Astrocyte (in vitro differentiated cells and primary cell): ENCODE measurements at regions not wholly inside any gene's neighbourhood (a gene's known extent, or its start where the extent isn't known, plus 50 kb on each side); places are given as distances from the start of the nearest gene placed in this dataset.

Experiments
- EZH2 ChIP-seq: IDR thresholded peaks from 2 replicates; pipeline ENCODE4 v1.6.1; 2012; ENCODE audit warnings: mild to moderate bottlenecking, low read length, inconsistent platforms; ENCODE audit not compliant: insufficient read depth
- TF ChIP-seq, protein P1 (sequence below): IDR thresholded peaks from 2 replicates; pipeline ENCODE4 v1.5.1; 2011; ENCODE audit warnings: low read depth, mild to moderate bottlenecking, inconsistent platforms, low read length, moderate library complexity; ENCODE audit not compliant: insufficient read depth

DNA sequence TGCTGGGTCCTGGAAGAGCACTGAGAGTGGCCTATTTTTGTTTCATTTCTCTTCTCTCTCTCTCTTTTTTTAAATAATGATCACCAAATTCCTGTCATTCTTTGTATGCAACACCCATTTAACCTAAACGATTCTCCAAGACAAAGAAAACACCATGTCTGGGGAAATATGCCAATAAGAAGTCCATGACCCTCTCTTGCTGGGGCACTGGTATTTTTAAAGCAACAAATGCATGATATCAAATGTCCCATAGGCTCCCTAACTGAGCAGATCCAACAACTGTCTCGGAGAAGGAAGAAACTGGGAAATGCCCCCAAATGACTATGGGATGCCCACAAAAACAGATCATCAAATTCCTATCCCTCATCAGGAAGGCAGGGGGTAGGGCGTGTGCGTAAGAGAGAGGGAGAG lies 567.4 kb downstream of the CCDC171 start:
- TF ChIP-seq, protein P1, sequence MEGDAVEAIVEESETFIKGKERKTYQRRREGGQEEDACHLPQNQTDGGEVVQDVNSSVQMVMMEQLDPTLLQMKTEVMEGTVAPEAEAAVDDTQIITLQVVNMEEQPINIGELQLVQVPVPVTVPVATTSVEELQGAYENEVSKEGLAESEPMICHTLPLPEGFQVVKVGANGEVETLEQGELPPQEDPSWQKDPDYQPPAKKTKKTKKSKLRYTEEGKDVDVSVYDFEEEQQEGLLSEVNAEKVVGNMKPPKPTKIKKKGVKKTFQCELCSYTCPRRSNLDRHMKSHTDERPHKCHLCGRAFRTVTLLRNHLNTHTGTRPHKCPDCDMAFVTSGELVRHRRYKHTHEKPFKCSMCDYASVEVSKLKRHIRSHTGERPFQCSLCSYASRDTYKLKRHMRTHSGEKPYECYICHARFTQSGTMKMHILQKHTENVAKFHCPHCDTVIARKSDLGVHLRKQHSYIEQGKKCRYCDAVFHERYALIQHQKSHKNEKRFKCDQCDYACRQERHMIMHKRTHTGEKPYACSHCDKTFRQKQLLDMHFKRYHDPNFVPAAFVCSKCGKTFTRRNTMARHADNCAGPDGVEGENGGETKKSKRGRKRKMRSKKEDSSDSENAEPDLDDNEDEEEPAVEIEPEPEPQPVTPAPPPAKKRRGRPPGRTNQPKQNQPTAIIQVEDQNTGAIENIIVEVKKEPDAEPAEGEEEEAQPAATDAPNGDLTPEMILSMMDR = no peak
- no peak for TF ChIP-seq EZH2
